ENCODE measurements at regions not wholly inside any gene's neighbourhood (a gene's known extent, or its start where the extent isn't known, plus 50 kb on each side); places are given as distances from the start of the nearest gene placed in this dataset.

GRCh38 chr10:33422471-33423153 is 88.1 kb upstream of the NRP1 start:
- no peak for TF ChIP-seq POLR2A (IDR thresholded peaks at IDR 0.05)
- no peak for TF ChIP-seq CTCF (IDR thresholded peaks at IDR 0.05)
